ENCODE measurements at regions not wholly inside any gene's neighbourhood (a gene's known extent, or its start where the extent isn't known, plus 50 kb on each side); places are given as distances from the start of the nearest gene placed in this dataset.

GRCh38 chr16:35370617-35371016, 1911.2 kb downstream of the TP53TG3F start:
- Histone ChIP-seq H4K91ac (ENCODE audit: insufficient read length, low read depth, low read length) (no peak overlapping the region), H4K8ac (replicated peaks; ENCODE audit: insufficient read length, low read depth, low read length) (no peak overlapping the region), H3K18ac (ENCODE audit: insufficient read length, low read depth, low read length) (no peak overlapping the region), H3K56ac (ENCODE audit: insufficient read length, low read depth, low read length) (no peak overlapping the region), H4K20me1 (ENCODE audit: control insufficient read depth, insufficient read depth, insufficient read length) (no peaks in the 10 kb centered on the region), H2AFZ (ENCODE audit: low read length) (no peak overlapping the region), H2BK5ac (ENCODE audit: insufficient read length, low read length) (no peak overlapping the region), H3K4me2 (ENCODE audit: insufficient read depth, insufficient read length, low read length) (no peak overlapping the region), H2BK20ac (ENCODE audit: low read depth, low read length, poor library complexity, severe bottlenecking) (no peak overlapping the region), H3K23me2 (ENCODE audit: insufficient read length, low read depth, low read length, poor library complexity, severe bottlenecking) (no peaks in the 10 kb centered on the region), H3K9ac (ENCODE audit: extremely low read depth, insufficient read length, low read length) (no peak overlapping the region), H3K9me3 (ENCODE audit: control insufficient read depth, low read depth, low read length) (peaks cover 86% of the 10 kb centered on the region), H2BK15ac (ENCODE audit: low read depth, low read length) (no peak overlapping the region), H3K23ac (ENCODE audit: insufficient read length, low read depth, low read length) (no peak overlapping the region), H3K4ac (ENCODE audit: low read depth, low read length) (no peak overlapping the region), H3K79me1 (ENCODE audit: insufficient read depth, low read depth, low read length, poor library complexity, severe bottlenecking) (no peaks in the 10 kb centered on the region), H3T11ph (ENCODE audit: low read length) (no peak overlapping the region), H3K27me3 (ENCODE audit: insufficient read depth, low read length) (no peaks in the 10 kb centered on the region), H2BK12ac (ENCODE audit: insufficient read length, low read depth, low read length) (no peak overlapping the region), H2AK5ac (ENCODE audit: insufficient read length, low read length) (no peak overlapping the region), H2BK120ac (ENCODE audit: low read depth, low read length, poor library complexity, severe bottlenecking) (no peak overlapping the region), H3K27ac (ENCODE audit: insufficient read length, low read depth, low read length) (no peak overlapping the region), H3K14ac (ENCODE audit: insufficient read depth, low read length) (no peak overlapping the region), H3K79me2 (ENCODE audit: insufficient read depth, low read length) (no peaks in the 10 kb centered on the region; the same call in 1 of the 2 replicates), H4K5ac (ENCODE audit: insufficient read length, low read depth, low read length) (no peak overlapping the region), H3K4me1 (ENCODE audit: insufficient read depth, low read length) (no peaks in the 10 kb centered on the region)
- no CpG with 5 or more reads among the region's 1 CpG for WGBS (ENCODE audit: extremely low coverage, insufficient read length, low lambda C conversion rate)
- no peak overlapping the region for H3K27ac Mint-ChIP-seq
- H3K4me1 Mint-ChIP-seq, result no peaks in the 10 kb centered on the region
- H3K9me3 Mint-ChIP-seq, result peaks cover 89 to 93% of the 10 kb centered on the region in 2 experiments
- no peak overlapping the region for H3K4me3 Mint-ChIP-seq
- no peak for TF ChIP-seq CTCF (conservative IDR thresholded peaks at IDR 0.05)
- H3K36me3 Mint-ChIP-seq (ENCODE audit: insufficient read depth in 1 of 3, low read depth in 3 of 3), result peaks cover 0 to 16% (median 3%) of the 10 kb centered on the region in 3 experiments; a peak in 5 of 7 replicates
- H3K27me3 Mint-ChIP-seq (ENCODE audit: low read depth), result no peaks in the 10 kb centered on the region; the same call in none of the 2 replicates
- DNase-seq, result no peak

All from H9 (cell line).